SKM-1 (cell line): ENCODE measurements at regions not wholly inside any gene's neighbourhood (a gene's known extent, or its start where the extent isn't known, plus 50 kb on each side); places are given as distances from the start of the nearest gene placed in this dataset.
A peak's percentile ranks its signal among the peaks of the same experiment; 100 is the strongest.

ENCODE experiments used
- DNase-seq: peaks from one replicate; lab custom pipeline; 2025; ENCODE audit not compliant: unreplicated experiment; lab: John Stamatoyannopoulos, UW

GRCh38 chr6:10305790-10306415 is 109.0 kb downstream of the TFAP2A start:
- DNase-seq = no peak

- DNase-seq = no peak
Measured at GRCh38 chr6:10303608-10304506, 111.0 kb downstream of the TFAP2A start.

GRCh38 chr6:10302566-10303235 is 112.2 kb downstream of the TFAP2A start:
- no peak for DNase-seq

- DNase-seq = no peak
Measured at GRCh38 chr6:10300071-10300470, 114.8 kb downstream of the TFAP2A start.

GRCh38 chr6:10297832-10298231 is 117.0 kb downstream of the TFAP2A start:
- DNase-seq = peak; percentile 81

- DNase-seq = no peak
Measured at GRCh38 chr6:10278746-10279145, 136.1 kb downstream of the TFAP2A start.

- no peak for DNase-seq
Measured at GRCh38 chr6:10276660-10277287, 138.1 kb downstream of the TFAP2A start.

- DNase-seq = no peak
Measured at GRCh38 chr6:10276106-10276505, 138.8 kb downstream of the TFAP2A start.

- no peak for DNase-seq
Measured at GRCh38 chr6:10272591-10272990, 142.3 kb downstream of the TFAP2A start.

GRCh38 chr6:10271982-10272381 is 142.9 kb downstream of the TFAP2A start:
- DNase-seq = no peak

- DNase-seq = no peak
Measured at GRCh38 chr6:10269814-10270472, 144.9 kb downstream of the TFAP2A start.

GRCh38 chr6:10268611-10269310 is 146.1 kb downstream of the TFAP2A start:
- DNase-seq = no peak

GRCh38 chr6:10268111-10268510 is 146.8 kb downstream of the TFAP2A start:
- DNase-seq = no peak

- DNase-seq = no peak
Measured at GRCh38 chr6:10266462-10266861, 148.4 kb downstream of the TFAP2A start.

GRCh38 chr6:10266061-10266460 is 148.8 kb downstream of the TFAP2A start:
- no peak for DNase-seq

- DNase-seq = no peak
Measured at GRCh38 chr6:10262505-10262904, 152.4 kb downstream of the TFAP2A start.

GRCh38 chr6:10259671-10260070 is 155.2 kb downstream of the TFAP2A start:
- DNase-seq = no peak

- DNase-seq = no peak
Measured at GRCh38 chr6:10258341-10258740, 156.5 kb downstream of the TFAP2A start.

GRCh38 chr6:10256113-10256690 is 158.7 kb downstream of the TFAP2A start:
- no peak for DNase-seq

- DNase-seq = no peak
Measured at GRCh38 chr6:10250655-10251220, 164.1 kb downstream of the TFAP2A start.
